HG02759 (cell line): ENCODE measurements at regions not wholly inside any gene's neighbourhood (a gene's known extent, or its start where the extent isn't known, plus 50 kb on each side); places are given as distances from the start of the nearest gene placed in this dataset.
"Not testable (repeated sequence)": the region's sequence is repeated elsewhere in the genome, so short reads cannot be mapped to it uniquely, and the experiment has no call there.

Experiments
- ATAC-seq: cut with Tn5 transposase; IDR thresholded peaks from one replicate; pipeline ENCODE4 v1.9.1; 2021; ENCODE audit warnings: mild to moderate bottlenecking, moderate library complexity; ENCODE audit not compliant: unreplicated experiment

DNA sequence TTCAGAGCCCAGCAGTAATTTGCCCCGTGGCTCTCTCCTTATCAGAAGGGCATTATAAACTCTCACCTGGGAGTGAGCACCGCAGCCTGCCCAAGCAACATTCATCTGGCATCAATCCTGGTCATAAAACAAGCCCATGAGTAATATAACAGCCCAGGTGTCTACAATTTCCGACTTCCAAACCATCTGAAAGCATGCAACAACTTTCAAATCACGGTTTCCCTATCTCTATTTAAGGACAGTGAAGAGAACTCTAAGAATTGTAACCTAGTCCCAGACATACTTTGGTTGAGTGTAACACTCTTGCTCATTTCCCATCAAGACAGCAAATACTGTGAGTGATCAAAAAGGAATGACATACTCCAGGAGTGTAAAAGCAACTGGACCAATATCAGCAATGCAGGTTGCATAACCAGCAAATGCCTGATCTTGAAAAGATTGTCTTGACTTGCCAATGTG is 487.4 kb upstream of the SOX9 start:
- no peak for ATAC-seq

DNA sequence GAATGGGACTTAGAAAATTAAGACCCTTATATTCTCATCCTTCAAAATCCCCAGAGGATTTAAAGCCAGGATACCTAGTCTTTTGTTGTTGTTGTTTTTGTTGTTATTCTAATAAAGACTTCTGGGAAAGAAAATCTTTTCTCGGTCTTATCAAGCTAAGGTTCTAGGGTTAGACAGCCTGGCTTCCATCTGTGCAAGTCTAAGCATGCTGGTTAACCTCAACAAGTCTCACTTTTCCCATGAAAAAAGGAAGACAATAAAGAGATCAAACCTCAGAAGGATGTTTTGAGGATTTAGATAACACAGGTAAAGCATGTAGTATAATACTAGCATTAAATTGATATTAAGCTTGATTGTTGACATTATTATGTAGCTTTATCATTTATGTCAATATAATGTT is 486.4 kb upstream of the SOX9 start:
- ATAC-seq, result no peak

DNA sequence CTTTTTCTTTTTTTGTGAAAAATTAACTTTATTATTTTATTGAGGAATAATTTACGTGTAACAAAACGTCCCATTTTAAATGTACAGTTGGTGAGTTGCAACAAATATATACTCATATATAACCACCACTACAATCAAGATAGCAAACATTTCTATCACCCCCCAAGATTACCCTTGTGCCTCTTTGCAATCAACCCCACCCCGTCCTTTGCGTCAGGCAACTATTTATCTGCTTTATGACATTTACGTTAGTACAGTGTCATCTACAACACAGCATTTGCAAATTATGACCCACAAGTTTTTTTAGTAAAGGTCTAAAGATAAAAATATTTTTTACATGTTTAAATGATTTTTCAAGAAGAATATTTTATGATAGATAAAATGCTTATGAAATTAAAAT is 485.6 kb upstream of the SOX9 start:
- ATAC-seq, result no peak

DNA sequence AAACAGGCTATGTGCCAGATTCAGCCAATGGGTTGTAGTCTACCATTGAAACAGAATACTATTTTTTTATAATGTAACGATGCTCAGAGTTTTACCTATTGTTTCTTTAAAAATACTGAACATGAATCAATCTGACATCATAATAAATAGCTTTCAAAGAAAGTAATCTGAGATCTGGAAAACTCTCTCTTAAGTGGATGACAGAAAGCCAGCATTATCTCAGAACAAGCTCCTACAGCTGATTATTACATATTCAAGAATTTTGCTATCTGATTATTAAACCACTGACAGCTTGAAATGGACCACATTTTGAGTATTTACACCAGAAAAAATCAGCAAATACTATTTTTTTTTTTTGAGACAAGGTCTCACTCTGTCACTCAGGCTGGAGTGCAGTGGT is 484.2 kb upstream of the SOX9 start:
- no peak for ATAC-seq

DNA sequence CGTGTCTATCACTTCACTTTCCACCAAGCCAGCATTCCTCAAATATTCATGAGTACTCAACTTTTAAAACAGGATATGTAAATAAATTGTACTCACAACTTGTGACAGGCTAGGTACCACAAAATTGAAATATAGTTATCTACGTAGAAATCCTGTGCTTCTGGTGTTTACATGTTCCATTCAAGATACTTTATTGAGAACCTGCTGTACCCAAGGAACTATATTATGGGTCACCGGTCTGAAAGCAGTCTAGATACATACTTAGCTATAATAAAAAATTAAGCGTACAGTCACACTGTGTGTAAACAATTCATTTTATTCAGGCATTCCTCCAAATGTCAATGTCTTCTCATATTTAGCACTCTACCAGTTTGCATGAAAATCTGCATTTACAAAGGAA is 482.2 kb upstream of the SOX9 start:
- ATAC-seq, result no peak

DNA sequence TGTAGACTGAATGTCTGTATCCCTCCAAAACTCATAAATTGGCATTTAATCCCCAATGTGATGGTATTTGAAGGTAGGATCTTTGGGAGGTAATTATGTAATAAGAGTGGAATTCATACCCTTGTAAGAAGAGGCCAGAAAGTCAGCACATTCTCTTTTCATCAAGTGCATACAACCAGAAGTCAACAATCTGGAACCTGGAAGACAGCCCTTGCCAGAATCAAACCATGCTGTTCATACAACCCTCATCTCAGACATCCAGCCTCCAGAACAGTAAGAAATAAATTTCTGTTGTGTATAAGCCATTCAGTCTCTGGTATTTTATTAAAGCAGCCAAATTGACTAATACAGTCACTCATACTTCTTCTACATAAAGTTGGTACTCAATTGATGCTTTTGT is 481.0 kb upstream of the SOX9 start:
- ATAC-seq, result no peak

DNA sequence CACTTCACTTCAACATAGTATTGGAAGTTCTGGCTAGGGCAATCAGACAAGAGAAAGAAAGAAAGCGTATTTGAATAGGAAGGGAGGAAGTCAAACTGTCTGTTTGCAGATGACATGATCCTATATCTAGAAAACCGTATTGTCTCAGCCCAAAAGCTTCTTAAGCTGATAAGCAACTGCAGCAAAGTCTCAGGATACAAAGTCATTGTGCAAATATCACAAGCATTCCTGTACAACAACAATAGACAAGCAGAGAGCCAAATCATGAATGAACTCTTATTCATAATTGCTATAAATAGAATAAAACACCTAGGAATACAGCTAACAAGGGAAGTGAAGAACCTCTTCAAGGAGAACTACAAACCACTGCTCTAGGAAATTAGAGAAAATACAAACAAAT is 473.9 kb upstream of the SOX9 start:
- ATAC-seq, result not testable (repeated sequence)

DNA sequence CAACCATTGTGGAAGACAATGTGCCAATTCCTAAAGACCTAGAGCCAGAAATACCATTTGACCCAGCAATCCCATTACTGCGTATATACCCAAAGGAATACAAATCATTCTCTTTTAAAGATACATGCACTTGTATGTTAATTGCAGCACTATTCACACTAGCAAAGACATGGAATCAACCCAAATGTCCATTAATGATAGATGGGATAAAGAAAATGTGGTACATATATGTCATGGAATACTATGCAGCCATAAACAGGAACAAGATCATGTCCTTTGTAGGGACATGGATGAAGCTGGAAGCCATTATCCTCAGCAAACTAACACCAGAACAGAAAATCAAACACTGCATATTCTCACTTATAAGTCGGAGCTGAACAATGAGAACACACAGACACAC is 472.5 kb upstream of the SOX9 start:
- not testable (repeated sequence) for ATAC-seq

DNA sequence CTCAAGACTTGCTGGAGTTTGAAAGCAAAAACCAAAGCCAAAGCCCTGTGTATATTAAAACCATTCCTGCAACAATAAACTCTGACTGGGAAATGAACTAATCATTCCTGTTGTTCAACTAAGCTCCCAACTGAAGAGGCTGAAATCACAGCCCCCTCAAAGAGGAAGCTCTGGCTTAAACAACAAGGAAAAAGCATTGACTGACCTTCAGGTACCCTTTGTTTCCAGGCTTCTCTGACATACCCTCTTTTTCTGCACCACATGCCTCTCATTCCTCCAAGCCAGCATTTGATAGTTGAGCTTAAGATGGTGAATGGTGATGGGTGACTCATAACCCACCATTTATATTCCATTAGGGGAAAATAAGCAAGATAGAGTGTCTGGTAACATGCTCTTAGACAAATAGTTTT is 470.9 kb upstream of the SOX9 start:
- ATAC-seq, result no peak

DNA sequence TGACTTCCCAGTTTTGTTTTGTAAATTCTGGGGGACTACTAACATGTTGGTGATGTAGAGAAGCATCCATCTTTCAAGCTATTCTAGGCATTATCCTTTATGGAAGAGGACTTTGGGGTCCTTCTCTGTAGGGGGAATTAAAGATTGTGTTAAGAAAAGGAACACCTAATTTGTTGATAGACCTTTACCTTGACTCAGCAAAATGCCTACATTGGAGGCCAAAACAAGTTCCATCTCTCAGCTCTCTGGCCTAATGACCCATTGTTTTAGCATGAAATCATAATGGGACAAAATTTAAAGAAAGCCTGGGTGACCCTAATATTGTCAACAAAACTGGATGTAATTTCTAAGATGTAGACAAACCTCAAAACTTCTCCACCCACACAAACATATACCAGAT is 465.3 kb upstream of the SOX9 start:
- no peak for ATAC-seq

DNA sequence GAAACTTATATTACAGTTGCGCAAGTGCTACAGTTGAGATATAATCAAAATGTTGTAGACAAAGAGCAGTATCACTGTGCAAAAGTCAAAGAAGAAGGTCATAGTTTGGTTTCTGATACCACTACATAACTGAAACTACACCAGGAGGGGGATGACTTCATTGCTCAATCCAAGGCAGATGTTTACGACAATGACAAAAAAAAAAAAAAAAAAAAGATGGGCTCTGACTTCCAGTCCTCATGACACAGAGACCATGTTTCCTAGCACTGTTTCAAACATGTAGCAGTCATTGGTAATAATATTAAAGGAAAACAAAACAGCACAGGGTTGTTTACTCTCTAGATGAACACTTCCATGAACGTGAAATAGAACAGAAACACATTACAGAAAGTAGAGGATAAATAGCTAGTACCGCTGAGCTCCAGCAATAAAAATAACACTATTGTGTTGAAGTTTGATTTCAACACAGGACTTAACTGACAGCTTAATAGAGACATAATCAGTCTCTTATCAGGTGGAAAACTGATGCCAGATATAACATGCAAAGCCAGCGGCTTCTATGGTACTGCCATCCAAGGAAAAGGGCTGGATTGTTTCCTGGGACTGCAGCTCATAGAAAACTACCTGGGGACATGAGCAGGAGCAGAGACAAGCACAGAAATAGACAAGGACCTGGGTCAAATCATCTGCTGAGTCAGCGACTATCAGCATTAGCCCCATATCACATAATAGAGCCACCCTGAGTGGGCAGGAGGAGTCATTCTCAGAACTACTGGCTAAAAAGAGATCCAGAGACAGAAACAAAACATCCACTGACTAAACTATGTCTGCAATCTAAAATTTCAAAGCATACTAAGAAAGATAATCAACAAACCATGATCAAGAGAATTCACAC is 463.6 kb upstream of the SOX9 start:
- ATAC-seq, result no peak

DNA sequence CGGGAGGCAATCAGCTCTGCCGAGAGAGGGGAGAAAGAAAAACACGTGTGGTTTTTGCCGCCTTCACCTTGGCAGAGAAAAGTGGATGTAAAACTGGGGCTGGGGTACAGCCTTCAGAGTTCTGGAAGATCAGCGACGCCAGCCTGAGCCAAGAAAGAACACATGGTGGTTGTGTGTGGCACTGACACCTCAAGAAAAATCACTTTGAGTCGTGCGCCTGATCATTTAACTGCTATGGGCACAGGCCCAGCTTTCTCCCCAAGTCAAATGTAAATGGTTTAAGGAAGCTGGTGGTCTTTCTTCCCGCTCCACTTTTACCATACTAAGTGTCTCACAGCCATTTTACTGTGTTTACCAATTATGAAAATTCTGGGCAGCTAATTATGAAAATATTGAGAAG is 461.8 kb upstream of the SOX9 start:
- no peak for ATAC-seq

DNA sequence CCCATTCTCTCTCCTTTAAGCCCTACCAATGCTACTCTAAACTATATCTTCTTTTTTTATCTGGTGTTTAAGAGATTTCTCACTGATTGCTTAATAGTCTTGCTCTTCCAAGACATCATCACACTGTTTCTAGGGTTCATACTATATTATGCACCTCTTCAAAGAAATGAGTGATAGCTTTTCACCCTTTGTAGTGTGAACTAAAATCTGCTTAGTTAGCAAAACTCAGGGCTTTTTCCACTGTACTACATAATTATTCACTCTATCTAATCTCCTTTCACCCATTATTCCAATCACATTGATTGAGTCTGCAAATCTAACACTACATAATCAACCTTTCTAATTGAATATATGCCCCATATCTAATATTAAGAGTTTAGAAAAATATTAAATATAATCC is 456.0 kb upstream of the SOX9 start:
- ATAC-seq, result no peak

DNA sequence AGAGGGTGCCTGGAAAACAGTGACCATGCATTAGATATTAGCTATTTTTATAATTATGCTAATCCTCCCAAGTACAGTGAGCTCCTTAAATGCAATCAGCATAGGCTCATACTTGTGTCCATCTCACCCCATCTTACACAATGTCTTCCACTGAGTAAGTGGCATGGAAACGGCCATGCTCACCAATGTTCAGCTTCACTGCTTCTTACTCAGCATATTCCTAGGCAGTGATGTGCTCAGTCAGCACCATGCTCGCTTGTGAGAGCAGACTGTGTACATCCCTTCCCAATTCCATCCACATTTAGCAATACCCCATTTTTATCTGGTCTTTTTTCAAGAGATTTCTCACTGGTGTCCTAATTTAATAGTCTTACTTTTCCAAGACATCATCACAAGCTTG is 454.8 kb upstream of the SOX9 start:
- ATAC-seq, result no peak

DNA sequence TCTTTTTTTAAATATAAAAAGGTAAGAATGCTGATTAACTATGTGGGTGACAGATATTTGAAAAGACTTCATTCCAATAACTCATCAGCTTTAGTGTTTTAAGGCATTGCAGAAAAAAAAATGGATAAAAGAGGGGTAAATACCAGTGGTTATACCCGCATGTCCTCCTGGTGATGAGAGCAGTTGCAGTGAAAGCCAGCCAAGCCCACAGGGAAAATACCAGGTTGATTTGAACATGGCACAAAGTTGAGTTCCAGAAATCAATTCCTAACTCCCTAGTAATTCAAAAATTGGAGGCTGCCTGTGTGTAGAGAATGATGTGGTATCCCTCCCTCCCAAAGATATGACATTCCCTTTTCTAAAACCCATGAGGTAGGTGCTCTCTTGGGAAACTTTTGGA is 453.2 kb upstream of the SOX9 start:
- no peak for ATAC-seq

DNA sequence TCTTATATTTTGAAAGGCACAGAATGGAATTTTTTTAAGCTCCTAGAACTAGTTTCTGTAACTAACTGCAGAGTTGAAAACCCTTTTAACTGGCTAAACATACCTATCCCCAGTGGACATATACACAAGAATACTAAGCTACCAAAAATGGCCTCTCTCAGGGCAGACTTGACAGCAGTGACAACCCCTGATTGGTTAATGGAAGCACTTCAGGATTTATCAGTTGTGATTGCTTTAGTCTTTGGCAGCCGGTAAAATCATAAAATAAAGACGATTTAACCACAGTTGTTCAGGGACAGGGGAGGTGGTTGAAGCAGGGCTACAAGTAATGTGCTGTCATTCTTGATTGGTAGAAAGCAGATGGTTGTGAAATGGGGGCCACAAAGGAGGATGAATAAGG is 452.0 kb upstream of the SOX9 start:
- no peak for ATAC-seq

DNA sequence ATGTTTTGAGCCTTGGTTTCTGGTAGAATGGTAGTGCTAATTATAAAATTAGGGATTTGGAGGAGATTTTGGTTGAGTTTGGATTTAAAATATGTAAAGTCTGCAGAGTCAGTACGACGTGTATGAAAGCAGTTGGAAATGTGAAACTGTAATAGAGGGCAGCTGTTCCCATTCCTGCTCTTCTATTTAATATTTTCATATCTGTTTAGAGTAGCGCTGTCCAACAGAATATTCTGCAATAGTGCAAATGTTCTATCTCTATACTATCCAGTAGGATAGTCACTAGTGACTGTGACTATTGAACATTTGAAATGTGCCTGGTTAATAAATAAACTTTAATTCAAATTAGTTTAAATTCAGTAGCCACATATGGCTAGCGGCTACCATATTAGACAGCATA is 443.4 kb upstream of the SOX9 start:
- ATAC-seq, result no peak

DNA sequence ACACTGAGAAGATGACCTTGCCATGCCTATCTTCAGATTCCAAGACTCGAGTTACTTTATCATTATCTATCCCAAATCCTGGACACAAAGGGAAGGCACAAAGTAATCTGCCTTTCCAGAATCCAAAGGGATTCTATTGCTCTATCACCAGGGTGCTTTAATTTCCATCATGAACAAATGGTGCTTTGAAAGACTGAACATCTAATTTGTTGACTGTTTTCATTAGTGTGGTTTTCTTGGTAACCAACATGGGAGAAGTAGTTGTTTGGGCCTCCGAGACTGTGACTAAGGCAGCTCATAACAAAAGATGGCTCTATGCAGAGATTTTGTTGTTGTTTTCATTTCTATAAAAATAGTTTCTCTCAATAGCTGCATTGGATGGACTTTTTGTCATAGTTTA is 441.0 kb upstream of the SOX9 start:
- no peak for ATAC-seq

DNA sequence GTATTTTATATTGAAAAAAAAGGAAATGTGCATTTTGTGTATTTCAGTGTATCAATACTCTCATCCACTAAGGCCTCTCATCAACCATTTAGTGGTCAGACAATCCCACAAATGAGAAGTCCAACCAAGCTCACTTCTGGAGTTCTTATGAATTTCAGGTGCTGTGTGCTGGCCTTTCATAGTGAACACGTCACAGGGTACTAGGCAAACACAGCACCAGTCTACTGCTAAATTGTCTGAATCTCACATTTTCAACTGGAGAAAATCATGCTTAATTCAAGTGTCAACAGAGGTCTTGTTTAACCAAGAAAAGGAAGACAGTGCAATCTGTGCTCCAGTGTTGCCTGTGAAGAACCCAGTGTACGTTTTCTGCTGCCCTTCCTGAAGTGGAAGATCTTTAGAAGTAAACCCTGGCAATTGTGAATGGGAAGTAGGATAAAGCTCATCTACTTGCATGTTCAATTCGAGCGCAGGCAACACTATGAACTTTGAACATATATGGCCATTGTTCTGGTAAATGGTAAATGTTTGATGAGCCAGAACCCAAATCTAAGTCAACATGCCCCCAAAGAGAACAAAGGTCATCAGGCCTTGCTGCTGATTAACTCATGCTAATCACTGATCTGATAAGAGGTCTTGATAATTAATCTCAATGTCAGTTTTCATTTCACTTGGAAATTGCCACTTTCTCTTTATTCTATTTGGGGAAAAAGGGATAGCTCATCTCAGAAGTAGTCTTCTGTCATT is 439.2 kb upstream of the SOX9 start:
- no peak for ATAC-seq

DNA sequence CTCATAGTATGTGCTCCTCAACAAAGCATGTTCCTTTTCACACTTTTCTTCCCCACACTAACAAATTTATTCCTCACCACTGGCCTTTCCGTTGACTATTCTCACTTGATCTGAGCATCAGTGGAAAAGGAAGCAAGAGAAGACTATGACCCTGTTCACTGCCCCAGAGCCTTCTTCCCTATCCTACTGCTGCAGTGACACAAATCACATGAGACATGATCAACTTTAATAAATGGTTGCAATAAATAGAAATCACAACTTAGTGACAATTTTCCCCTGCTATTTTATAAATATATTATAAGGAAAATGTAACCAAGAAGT is 438.7 kb upstream of the SOX9 start:
- ATAC-seq, result no peak

DNA sequence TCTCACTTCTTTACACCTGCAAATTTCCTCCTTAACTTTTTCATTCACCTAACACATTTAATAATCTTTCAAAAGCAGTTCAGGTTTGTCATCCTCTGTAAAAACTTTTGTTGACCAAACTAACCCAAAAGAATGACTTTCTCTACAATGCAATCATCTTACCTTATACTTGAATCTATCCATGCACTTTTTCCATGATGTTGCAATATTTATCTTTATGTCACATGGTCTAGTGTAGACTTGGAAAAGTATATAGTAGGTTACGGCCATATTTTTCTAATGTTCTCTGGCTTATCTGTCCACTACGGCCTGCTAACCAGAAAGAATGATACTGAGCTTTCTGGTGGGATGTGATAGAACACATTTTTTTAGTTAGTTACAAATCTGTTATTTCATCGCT is 431.0 kb upstream of the SOX9 start:
- no peak for ATAC-seq

DNA sequence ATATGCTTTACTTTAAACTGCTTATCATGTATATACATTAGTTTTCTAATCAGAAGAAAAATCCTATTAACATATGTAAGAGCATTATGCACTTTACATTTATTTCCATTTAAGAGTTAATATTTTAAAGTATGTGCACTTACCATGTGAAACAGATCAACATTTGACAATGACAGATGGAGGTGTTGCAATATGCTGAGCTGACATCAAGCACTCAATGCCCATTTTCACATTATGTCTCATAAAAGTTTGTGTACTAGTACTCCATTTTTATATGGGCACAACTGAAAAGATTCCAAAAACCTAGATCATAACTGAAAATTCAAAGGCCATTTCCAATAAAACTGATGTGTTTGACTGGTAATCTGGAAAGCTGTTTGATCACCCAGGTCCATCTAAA is 420.9 kb upstream of the SOX9 start:
- ATAC-seq, result no peak

DNA sequence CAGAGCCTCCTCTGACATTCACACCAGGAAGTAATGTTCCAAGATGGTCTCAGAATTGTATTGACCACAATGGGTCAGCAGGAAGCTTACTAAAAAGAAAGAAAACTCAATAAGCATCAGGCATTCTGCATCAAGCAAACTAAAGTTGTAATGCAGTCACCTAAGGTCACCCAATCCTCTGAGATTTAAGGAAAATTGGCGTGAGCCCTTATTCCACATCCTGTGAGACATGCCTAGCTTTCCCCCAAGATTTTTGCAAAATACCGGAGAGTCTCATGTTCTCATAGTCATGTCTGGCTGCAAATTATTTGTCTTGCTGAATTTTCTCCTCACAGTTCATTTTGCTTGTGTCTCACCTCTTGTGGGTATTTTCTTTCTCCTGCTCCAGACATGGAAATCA is 417.1 kb upstream of the SOX9 start:
- no peak for ATAC-seq
